ENCODE measurements at regions not wholly inside any gene's neighbourhood (a gene's known extent, or its start where the extent isn't known, plus 50 kb on each side); places are given as distances from the start of the nearest gene placed in this dataset.

- TF ChIP-seq, protein P1, sequence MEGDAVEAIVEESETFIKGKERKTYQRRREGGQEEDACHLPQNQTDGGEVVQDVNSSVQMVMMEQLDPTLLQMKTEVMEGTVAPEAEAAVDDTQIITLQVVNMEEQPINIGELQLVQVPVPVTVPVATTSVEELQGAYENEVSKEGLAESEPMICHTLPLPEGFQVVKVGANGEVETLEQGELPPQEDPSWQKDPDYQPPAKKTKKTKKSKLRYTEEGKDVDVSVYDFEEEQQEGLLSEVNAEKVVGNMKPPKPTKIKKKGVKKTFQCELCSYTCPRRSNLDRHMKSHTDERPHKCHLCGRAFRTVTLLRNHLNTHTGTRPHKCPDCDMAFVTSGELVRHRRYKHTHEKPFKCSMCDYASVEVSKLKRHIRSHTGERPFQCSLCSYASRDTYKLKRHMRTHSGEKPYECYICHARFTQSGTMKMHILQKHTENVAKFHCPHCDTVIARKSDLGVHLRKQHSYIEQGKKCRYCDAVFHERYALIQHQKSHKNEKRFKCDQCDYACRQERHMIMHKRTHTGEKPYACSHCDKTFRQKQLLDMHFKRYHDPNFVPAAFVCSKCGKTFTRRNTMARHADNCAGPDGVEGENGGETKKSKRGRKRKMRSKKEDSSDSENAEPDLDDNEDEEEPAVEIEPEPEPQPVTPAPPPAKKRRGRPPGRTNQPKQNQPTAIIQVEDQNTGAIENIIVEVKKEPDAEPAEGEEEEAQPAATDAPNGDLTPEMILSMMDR (IDR thresholded peaks at IDR 0.05), result no peak
- H3K36me3 ChIP-seq, result no peaks in the 10 kb centered on the region
- H3K4me3 ChIP-seq, result no peak overlapping the region
- ATAC-seq, result peak in 1 of 2 donors; percentile 35
- no peak for DNase-seq
- no peaks in the 10 kb centered on the region for H3K4me1 ChIP-seq
- H3K27me3 ChIP-seq (ENCODE audit: low read depth), result no peaks in the 10 kb centered on the region
- H3K27ac ChIP-seq, result no peak overlapping the region
- intact Hi-C loops (cut with DNase I), result no loop called here
- H3K9me3 ChIP-seq, result no peaks in the 10 kb centered on the region
Measured at GRCh38 chr5:35384658-35385057, 154.4 kb upstream of the PRLR start.

GRCh38 chr5:35383041-35383440 is 152.8 kb upstream of the PRLR start:
- no peak for DNase-seq
- H3K27ac ChIP-seq, result no peak overlapping the region
- no peaks in the 10 kb centered on the region for H3K27me3 ChIP-seq (ENCODE audit: low read depth)
- no peaks in the 10 kb centered on the region for H3K36me3 ChIP-seq
- no peak overlapping the region for H3K4me3 ChIP-seq
- no peak for ATAC-seq
- intact Hi-C loops (cut with DNase I), result no loop called here
- H3K4me1 ChIP-seq, result no peaks in the 10 kb centered on the region
- H3K9me3 ChIP-seq, result no peaks in the 10 kb centered on the region
- TF ChIP-seq, protein P1 (IDR thresholded peaks at IDR 0.05), result no peak

- no peak overlapping the region for H3K27ac ChIP-seq
- ATAC-seq (no peak), DNase-seq (no peak)
- no peaks in the 10 kb centered on the region for H3K36me3 ChIP-seq
- no peaks in the 10 kb centered on the region for H3K9me3 ChIP-seq
- H3K27me3 ChIP-seq (ENCODE audit: low read depth), result no peaks in the 10 kb centered on the region
- no peak overlapping the region for H3K4me3 ChIP-seq
- no peaks in the 10 kb centered on the region for H3K4me1 ChIP-seq
- intact Hi-C loops (cut with DNase I), result no loop called here
- TF ChIP-seq, protein P1 (IDR thresholded peaks at IDR 0.05), result no peak
Measured at GRCh38 chr5:35377653-35378052, 147.4 kb upstream of the PRLR start.

DNA sequence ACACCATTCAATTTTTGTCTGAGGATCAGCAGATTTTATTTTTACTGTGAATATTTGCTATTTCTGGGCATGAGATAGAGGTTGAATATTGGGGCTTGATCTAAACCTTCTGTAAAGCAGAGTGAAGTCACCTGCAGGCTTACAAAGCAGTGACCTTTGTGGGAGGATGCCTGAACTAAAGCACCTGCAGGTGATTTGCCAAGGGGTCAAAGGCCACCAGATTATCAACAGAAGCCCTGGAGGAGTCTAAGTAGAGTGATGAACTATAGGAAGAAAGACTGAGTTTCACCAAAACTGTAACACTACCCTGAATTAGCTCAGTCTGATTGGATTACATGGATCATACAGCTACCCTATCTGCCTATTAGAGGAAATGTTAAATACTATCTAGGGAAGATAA is 144.3 kb upstream of the PRLR start:
- no peaks in the 10 kb centered on the region for H3K36me3 ChIP-seq
- H3K4me3 ChIP-seq, result no peak overlapping the region
- ATAC-seq, result no peak
- H3K4me1 ChIP-seq, result no peaks in the 10 kb centered on the region
- H3K27ac ChIP-seq, result no peak overlapping the region
- intact Hi-C loops (cut with DNase I), result no loop called here
- no peaks in the 10 kb centered on the region for H3K9me3 ChIP-seq
- no peaks in the 10 kb centered on the region for H3K27me3 ChIP-seq (ENCODE audit: low read depth)
- DNase-seq, result no peak
- TF ChIP-seq, protein P1 (IDR thresholded peaks at IDR 0.05), result no peak

GRCh38 chr5:35373249-35373648 is 143.0 kb upstream of the PRLR start:
- H3K4me3 ChIP-seq, result no peak overlapping the region
- intact Hi-C loops (cut with DNase I), result no loop called here
- H3K9me3 ChIP-seq, result no peaks in the 10 kb centered on the region
- no peaks in the 10 kb centered on the region for H3K4me1 ChIP-seq
- no peaks in the 10 kb centered on the region for H3K27me3 ChIP-seq (ENCODE audit: low read depth)
- no peaks in the 10 kb centered on the region for H3K36me3 ChIP-seq
- ATAC-seq (peak; percentile 34 to 53), DNase-seq (no peak)
- no peak overlapping the region for H3K27ac ChIP-seq
- TF ChIP-seq, protein P1 (IDR thresholded peaks at IDR 0.05), result no peak

GRCh38 chr5:35372482-35372881 is 142.2 kb upstream of the PRLR start:
- Histone ChIP-seq H3K4me1 (no peaks in the 10 kb centered on the region), H3K27me3 (ENCODE audit: low read depth) (no peaks in the 10 kb centered on the region), H3K27ac (no peak overlapping the region), H3K4me3 (no peak overlapping the region), H3K36me3 (no peaks in the 10 kb centered on the region), H3K9me3 (no peaks in the 10 kb centered on the region)
- intact Hi-C loops (cut with DNase I), result no loop called here
- TF ChIP-seq, protein P1 (IDR thresholded peaks at IDR 0.05), result no peak
- DNase-seq (no peak), ATAC-seq (no peak)

Measured in lower lobe of right lung (tissue), 2 donors.